HG03045 (cell line): ENCODE measurements at regions not wholly inside any gene's neighbourhood (a gene's known extent, or its start where the extent isn't known, plus 50 kb on each side); places are given as distances from the start of the nearest gene placed in this dataset.
"Not testable (repeated sequence)": the region's sequence is repeated elsewhere in the genome, so short reads cannot be mapped to it uniquely, and the experiment has no call there.

Experiments used
- ATAC-seq: cut with Tn5 transposase; IDR thresholded peaks from one replicate; pipeline ENCODE4 v1.9.1; 2021; ENCODE audit warnings: mild to moderate bottlenecking, moderate library complexity; ENCODE audit not compliant: unreplicated experiment

DNA sequence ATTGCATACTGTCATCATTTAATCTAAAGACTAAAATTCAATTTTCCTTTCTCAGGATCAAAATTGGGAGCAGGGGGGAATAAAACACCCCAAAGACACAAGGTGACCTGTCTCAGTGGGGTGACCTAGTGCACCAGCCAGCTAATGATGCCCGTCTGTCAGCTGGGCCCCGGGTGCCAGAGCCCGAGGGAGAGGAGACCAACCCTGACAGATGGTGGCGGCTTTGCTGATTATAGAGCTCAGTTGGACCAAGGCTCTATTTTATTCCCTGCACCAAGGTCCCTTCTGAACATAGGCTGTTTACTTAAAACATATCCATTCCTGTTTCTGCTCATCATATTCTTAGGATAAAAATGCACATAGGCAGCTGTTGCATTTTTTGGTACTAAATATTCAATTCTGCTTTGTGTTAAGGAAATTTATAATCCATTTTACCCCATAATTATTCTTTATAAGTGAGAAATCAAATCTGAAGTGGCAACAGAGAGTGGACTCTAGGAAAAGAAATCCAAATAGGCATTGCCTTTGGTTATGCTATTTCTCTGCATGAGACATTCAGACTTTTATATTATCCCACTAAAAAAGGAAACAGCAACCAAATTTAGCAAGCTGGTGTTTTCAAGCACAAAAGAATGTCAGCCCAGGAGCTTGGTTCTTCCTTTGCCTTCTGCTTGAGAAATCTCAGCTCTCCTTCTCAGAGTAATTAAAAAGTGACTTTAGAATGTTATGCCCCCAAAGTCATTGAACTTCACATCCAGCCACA lies 96.8 kb upstream of the IFNG-AS1 start:
- no peak for ATAC-seq

DNA sequence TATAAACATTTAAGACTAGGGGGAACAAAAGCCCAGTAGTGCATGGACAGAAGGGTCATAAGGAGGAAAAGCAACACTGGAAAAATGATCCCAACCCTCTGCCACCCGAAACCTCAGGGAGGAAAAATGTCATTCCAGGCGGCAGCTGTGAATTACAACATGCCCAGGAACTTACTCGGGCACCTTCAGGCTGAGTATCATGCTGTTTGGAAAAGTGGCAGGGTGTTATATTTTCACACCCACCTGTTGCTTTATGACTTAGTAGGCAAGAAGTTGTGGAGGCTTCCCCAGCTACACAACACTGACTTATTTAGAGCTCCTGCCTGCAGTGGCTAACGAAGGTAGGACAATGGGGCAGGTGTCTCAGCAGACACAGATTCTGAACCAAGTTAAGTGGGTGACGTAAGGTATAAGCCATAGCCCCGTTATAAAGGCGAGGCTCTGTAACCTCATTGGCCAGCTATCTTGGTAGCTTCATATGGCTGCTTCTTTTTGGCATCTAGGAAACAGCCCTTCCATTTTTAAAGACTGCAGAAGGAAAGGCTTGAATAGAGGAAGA lies 96.1 kb upstream of the IFNG-AS1 start:
- no peak for ATAC-seq

DNA sequence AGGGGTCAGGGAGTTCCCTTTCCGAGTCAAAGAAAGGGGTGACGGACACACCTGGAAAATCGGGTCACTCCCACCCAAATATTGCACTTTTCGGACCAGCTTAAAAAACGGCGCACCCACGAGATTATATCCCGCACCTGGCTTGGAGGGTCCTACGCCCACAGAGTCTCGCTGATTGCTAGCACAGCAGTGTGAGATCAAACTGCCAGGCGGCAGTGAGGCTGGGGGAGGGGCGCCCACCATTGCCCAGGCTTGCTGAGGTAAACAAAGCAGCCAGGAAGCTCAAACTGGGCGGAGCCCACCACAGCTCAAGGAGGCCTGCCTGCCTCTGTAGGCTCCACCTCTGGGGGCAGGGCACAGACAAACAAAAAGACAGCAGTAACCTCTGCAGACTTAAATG lies 88.8 kb upstream of the IFNG-AS1 start:
- not testable (repeated sequence) for ATAC-seq

DNA sequence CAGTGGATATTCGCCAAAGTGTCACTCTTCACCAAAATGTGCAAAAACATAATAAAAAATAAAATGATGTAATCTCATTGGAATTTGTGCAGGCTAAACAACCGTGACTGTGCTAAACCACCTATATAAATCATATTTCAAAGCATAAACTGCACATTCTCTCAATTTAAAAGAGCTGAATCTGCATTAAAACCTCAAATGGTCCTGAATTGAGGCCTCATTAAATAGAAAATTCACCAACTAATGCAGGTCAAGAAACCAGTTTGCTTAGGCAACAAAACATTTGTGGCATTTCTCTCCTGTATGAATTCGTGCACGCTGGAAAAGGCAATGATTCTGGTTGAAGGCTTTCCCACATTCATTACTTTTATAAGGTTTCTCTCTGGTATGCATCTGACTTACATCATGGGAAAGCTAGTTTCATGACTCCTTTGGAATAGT lies 80.1 kb upstream of the IFNG-AS1 start:
- no peak for ATAC-seq

DNA sequence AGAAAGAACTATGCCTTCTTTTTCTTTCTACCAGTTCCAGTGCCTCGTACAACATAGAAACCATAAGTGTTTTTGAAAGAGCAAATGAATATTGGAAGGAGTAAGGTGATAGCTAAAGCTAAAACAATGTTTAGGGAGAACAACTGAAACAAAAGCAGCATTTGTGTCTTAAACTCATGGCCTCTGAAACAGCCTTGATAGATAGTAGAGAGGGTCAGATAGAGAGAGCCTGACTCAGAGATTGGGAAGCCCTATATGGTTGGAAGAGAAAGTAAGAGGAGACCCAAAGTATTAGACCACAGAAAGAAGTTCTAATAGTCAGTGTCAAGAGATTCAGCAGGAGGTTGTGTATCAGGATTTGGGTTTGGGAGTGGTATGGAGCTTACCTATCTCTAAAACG lies 79.6 kb upstream of the IFNG-AS1 start:
- no peak for ATAC-seq

DNA sequence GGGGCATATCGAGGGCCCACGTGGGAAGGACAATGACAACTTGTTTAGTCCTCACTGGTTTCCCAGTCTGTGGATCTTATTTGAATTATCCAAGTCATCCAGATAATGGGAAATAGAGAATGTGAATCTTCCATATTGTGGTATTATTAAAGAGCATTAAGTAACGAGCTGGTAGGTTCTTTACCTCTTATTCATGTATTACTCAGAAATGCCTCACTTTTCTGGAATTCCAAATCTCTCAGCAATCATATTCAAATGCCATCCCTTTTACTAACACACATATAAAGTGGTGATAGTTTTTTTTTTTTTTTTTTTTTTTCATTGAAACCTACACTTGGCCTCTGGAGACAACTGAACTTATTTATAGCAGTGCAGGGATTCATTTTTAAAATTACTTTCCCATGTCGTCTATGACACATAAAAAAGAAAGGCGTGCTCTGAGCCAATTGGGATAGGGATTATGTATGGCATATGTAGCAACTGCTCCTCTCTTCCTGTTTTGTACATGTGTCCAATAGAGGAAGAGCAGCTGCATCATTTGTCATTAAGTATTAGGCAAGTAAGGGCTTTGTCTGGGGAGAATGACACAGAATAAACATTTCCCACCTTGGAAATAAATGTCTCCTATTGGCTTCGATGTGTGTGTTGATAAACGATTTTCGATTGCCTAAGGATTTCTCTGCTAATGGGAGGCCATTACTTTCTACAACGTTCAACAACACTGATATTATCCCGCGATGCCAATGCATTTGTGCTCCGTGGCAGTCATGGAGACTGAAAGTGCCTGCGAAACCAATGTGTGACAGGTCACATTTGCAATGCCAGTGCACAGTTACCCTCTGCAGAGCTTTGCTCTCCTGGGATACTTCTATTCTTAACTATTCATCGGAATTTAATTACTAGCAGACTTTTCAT lies 78.6 kb upstream of the IFNG-AS1 start:
- no peak for ATAC-seq

DNA sequence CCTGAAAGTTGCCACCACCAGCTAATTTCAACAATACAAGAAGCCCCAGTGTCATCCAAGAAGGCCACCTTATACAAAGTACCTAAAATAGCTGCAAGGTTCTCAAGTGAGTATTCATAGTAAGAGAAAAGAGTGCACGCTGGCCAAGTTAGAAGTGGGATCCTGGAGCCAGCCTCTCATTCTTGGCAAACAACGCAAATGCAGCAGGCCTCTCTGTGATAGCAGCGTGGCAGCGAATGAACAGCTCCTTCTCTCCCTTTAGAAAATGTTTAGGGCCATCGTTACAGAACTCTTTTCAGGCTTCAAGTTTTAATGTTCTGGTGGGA lies 78.0 kb upstream of the IFNG-AS1 start:
- ATAC-seq, result no peak

DNA sequence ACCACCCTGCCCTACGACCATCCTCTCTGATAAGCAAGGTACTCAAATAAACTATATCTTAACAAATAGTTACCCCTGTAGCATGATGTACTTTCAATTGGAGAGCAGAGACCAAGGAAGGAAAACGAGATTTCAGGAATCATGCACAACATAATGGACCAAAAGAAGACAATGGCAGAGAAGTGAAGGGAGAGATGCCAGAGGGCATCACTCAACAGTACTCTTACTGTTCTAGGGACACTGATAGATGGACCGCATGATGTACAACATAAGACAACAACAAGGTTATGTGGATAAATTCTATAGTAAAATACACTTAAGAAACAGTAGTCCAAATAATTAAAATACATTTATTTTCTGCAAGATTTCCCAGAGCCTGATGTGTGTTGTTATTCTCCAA lies 77.5 kb upstream of the IFNG-AS1 start:
- no peak for ATAC-seq

DNA sequence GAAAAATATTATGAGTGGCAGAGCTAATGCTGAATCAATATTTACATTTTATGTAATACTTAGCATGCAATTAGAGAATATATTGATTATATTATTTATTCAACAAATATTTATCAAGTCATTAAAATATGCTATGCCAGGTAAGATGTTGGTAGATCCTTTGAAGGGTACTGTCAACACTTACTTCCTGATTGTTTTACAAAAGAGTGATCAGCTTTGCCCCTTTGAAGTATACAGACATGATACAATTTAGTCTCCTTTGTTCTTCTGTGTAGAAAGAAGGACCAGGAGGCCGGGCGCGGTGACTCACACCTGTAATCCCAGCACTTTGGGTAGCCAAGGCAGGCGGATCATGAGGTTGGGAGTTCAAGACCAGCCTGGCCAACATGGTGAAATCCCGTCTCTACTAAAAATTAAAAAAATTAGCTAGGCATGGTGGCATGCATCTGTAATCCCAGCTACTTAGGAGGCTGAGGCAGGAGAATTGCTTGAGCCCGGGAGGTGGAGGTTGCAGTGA lies 73.9 kb upstream of the IFNG-AS1 start:
- no peak for ATAC-seq

DNA sequence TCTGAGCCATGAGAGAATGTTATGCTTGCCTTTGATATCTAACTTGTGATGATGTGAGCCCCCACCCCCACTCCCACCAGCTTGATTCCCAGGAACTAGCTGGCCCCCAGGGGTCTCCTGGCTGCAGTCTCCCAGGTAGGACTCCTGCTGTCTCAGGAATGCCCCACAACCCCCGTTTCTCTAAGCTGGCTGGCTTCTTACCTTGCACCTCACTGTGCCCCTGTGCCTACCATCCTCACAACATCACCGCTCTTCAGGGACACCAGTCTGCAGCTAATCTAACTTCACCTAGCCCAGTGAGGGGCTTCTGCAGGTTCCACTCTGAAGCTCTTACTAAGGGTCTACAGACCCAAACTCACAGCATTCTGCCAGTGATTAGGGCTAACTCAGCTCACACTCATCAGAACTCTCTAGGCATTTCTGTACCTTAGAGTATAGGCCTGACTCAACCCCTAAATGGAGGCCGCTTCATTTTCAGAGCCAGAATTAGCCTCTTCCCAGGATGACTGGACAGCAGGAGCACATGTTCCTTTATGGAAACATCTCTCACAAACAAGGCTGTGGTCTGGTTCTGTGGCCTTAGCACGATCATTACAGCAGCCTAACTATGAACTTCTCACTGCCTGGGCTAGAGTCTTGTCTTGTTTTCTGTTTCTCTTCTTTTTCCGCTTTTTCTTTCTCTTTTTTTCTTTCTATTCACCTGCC lies 72.8 kb upstream of the IFNG-AS1 start:
- no peak for ATAC-seq

DNA sequence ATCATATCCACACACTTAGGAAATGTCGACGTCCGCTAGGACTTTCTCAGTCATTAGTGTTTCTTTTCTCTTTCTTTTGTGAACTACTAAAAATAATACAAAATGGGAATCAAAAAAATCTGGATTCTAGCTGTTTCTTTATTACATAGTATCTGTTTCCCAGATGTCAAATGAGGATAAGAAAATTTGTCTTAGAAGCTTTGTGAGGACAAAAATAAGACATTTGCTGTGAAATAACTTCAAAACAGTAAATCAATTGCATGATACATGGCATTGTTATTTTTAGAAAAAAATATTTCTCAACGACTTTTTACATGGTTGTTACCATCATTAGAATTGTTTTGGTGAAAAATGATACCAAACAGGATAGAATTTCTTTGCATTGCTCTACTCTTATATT lies 71.4 kb upstream of the IFNG-AS1 start:
- no peak for ATAC-seq

DNA sequence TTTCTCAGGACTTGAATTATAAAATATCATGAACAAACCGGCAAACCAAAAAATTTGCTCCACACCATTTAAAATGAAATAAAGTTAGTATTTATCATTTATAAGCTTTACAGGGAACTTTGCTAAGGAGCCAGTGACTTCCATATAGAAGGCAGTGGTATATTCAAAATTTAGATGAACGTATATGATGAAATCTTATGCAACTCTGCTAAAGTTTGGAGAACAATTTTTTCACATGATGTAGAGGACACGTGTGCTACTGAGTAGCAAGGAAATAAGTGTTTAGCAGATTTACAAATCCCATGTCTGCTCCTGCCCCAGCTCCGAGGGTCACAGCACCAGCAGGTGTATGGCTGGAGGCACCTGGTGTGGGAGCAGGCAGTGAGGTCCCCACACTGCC lies 70.8 kb upstream of the IFNG-AS1 start:
- no peak for ATAC-seq

DNA sequence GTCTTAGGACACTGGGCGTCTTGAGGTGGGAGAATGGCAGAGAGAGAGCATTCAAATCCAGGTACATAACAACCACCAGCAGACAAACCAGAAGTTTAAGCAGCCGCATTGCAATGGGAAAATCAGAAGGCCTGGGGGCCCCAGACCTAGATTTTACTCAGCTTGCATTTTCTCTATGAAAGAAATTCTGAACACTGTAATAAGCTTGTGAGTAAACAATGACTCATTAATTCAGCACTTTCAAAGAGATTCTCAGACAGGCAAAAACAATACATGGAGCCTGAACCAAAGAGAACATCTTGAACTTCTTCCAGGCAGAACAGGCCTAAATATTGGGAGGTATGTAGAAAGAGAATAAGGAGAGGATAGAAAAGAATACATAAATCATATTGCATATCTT lies 69.8 kb upstream of the IFNG-AS1 start:
- no peak for ATAC-seq

DNA sequence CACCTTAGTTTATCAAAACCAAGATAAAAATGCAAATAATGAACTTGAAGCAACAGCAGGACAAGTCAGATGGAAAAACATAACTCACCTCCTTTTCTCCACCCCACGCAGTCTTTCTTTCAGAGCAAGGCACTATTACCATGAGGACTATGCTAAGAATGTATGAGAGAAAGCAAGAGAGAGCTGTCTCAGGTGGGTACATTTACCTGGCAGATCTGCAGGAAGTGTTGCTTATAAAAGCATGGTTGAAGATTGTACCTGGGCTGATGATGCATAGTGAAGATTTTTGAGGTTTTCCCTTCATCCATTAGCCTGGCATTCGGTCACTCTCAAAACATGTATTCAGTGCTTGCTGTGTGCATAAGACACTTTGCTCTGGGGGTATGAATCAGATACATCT lies 68.8 kb upstream of the IFNG-AS1 start:
- no peak for ATAC-seq

DNA sequence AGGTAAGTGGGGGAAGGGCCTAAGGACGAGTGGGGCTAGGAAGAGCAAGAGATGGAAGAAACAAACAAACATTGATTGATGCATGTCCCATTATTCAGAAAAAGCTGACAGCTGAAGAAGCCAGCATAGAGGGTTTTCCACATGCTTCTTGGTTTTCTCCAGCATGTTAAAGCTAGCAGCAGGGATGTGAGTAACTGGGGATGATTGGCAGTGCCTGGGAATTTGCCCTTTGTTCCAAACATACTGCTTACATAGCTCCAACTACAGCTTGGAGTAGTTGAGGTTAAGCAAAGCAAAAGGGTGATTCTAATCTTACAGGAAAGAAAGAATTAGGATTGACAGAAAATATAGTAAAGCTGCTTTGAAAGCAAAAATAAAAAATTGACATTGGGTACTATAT lies 68.0 kb upstream of the IFNG-AS1 start:
- no peak for ATAC-seq

DNA sequence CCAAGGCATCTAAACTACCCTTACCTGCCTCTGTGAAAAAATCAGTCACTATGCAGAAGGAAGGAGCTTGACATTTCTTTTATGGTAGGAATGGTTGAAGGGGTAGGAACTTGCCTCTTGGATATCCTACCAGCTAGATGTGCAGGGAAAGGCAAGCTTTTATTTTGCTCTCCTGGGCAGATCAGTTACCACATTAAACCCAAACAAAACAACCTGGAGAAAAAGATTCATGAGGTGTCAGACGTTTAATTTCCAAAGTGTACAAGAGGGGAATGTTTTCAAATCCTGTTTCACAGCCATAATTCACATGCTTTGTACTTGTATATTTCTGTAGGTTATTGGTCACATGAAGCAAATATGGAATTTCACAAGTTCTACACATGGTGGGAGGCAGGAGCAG lies 67.0 kb upstream of the IFNG-AS1 start:
- no peak for ATAC-seq

DNA sequence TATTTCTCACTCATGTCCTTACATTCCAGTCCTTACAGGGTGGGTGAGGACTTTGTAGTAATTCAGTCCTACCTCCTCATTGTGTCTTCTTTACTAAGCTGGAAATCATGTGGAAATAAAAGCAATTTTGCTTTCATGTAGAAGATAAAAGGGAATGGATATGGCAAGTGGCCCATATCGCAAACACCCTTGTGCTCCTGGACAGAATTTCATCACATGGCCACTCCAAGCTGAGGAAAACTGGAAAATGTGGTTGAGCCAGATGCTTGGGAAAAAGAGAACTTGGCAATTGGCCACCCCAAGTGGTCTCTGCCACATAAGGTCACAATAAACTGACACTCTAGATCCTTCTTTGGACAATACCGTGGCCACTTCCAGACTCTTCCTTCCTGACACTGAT lies 64.2 kb upstream of the IFNG-AS1 start:
- no peak for ATAC-seq

DNA sequence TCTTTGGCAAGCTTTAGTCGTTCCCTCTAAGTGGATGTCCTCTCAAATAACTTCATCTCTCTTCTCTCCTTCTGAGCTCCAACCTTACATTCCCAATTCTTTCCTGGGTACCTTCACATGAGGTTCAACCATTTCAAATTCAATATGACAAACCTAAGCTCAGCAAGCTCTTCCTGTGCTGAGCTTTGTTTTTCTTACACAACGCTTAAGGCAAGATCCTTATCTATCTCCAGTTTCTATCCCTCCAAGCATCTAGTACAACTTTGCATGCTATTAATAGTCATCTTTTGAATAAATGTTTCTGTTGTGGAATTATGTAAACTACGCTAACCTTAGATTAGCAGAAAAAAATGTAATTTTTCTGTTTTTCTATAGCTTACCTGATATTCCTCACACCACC lies 63.7 kb upstream of the IFNG-AS1 start:
- no peak for ATAC-seq

DNA sequence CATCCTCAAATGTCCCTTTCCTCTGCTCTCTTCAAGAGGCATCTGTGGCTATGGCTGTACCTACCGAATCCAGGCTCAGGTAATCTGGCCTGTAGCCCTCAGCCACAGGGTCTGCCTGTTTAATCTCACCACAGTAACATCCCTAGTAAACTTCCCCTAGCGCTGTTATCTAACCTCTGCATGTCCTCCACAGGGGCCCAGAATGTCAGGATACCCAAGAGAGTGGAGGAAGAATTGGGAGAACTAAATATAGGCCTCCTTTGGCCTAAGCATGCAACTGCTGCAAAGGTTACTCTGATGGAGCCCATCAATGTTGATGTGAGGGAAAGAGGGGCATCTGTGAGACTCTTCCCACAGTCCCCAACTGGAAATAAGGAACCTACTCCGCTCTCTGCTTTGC lies 63.2 kb upstream of the IFNG-AS1 start:
- ATAC-seq, result no peak

DNA sequence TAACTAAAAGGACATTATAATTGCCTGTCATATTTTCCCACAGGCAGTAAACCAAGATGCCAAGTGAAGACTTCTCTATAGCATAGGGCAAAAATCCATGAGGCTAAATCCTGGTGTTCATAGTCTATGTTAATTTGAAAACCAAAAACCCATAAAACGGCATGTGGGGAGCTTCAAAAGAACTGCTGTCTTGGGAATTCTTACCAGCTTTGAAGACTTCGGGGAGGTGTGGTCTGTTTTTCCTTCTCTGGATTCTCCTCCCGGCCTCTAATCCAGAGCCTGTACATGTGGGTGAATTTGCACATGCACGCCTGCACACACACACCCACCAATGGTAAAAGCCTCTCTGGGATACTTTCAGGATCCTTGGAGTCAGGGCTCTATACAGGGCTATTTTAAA lies 61.9 kb upstream of the IFNG-AS1 start:
- ATAC-seq, result no peak

DNA sequence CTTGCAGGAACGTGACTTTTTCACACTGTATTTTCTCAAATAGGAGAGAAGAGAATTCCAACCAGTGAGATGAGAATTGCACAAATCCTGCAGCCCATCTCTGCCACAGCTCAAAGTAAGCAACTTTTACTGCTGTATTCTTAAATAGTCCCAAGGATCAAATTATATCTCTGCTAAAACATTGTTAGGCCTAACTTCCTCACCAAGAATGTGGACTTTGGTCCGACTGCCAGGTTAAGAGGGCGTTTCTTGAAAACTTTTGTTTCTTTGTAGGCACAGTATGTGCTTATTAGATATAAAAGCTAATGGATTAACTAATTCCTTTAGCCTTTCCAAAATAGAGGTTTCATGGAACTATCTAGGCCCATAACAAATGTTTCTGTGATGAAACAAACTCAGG lies 61.4 kb upstream of the IFNG-AS1 start:
- no peak for ATAC-seq
